Thoracic aorta (tissue), 2 donors: ENCODE measurements at regions not wholly inside any gene's neighbourhood (a gene's known extent, or its start where the extent isn't known, plus 50 kb on each side); places are given as distances from the start of the nearest gene placed in this dataset.

Experiments used
- ATAC-seq: fragments of 150-250 bp; one replicate; pipeline ENCODE4 v1.8.0; 2017; ENCODE audit warnings: low read depth; ENCODE audit not compliant: insufficient number of reproducible peaks, low FRiP score
- DNase-seq: peaks from one replicate; pipeline ENCODE4 v3.0.0-alpha.2; 2020; ENCODE audit warnings: low spot score
- H3K27ac ChIP-seq, 2 donors: fragments of 200-600 bp; sonication (generic); 1 replicate in 1 of 2; 2 replicates in 1 of 2; pipeline ENCODE4 v1.5.1; 2016; ENCODE audit warnings: mild to moderate bottlenecking in 2 of 2, moderate library complexity in 2 of 2
- H3K27me3 ChIP-seq: fragments of 200-600 bp; sonication (generic); replicated peaks from 2 replicates; pipeline ENCODE4 v1.6.0; 2016; ENCODE audit warnings: mild to moderate bottlenecking; ENCODE audit not compliant: insufficient read depth
- H3K36me3 ChIP-seq: fragments of 200-600 bp; sonication (generic); one replicate; pipeline ENCODE4 v1.5.1; 2016
- H3K4me1 ChIP-seq, 2 donors: fragments of 200-600 bp; sonication (generic); 1 replicate in 1 of 2; 2 replicates in 1 of 2; pipeline versions ENCODE4 v1.5.1 to v1.6.0; 2016; ENCODE audit warnings: low read depth in 2 of 2, mild to moderate bottlenecking in 1 of 2; ENCODE audit not compliant: control insufficient read depth in 1 of 2
- H3K4me3 ChIP-seq: fragments of 200-600 bp; sonication (generic); 2 replicates; pipeline ENCODE4 v1.5.1; 2016; ENCODE audit warnings: mild to moderate bottlenecking
- H3K9me3 ChIP-seq: fragments of 200-600 bp; sonication (generic); 2 replicates; pipeline ENCODE4 v1.5.1; 2016
- TF ChIP-seq, protein P1 (sequence below): fragments of 200-600 bp; sonication (generic); IDR thresholded peaks from one replicate; pipeline ENCODE4 v1.5.1; 2019; ENCODE audit warnings: antibody characterized with exemption

DNA sequence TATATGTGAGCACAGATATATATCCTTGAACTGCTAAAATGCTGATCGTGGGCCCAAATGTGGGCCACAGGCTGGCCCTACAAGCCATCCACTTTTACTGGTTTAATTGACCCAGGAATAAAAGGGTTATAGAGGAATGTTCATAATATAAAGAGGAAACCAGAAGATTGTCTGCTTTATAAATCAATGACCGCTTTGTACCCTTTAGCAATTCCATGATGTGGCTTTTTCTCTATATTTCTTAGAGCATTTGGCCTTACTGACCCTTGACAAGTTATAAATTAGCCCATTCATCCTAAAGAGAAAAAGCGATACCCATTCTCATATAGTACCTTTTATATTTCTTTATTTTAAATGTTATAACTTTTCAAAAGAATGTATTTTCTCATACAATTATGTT is 87.1 kb upstream of the ITGA4 start:
- Histone ChIP-seq H3K9me3 (no peaks in the 10 kb centered on the region), H3K4me3 (no peak overlapping the region), H3K4me1 (peaks cover 5 to 16% of the 10 kb centered on the region in 2 donors), H3K36me3 (no peaks in the 10 kb centered on the region), H3K27me3 (no peaks in the 10 kb centered on the region), H3K27ac (no peak overlapping the region)
- no peak for DNase-seq
- ATAC-seq, result no peak
- TF ChIP-seq, protein P1, sequence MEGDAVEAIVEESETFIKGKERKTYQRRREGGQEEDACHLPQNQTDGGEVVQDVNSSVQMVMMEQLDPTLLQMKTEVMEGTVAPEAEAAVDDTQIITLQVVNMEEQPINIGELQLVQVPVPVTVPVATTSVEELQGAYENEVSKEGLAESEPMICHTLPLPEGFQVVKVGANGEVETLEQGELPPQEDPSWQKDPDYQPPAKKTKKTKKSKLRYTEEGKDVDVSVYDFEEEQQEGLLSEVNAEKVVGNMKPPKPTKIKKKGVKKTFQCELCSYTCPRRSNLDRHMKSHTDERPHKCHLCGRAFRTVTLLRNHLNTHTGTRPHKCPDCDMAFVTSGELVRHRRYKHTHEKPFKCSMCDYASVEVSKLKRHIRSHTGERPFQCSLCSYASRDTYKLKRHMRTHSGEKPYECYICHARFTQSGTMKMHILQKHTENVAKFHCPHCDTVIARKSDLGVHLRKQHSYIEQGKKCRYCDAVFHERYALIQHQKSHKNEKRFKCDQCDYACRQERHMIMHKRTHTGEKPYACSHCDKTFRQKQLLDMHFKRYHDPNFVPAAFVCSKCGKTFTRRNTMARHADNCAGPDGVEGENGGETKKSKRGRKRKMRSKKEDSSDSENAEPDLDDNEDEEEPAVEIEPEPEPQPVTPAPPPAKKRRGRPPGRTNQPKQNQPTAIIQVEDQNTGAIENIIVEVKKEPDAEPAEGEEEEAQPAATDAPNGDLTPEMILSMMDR, result no peak

DNA sequence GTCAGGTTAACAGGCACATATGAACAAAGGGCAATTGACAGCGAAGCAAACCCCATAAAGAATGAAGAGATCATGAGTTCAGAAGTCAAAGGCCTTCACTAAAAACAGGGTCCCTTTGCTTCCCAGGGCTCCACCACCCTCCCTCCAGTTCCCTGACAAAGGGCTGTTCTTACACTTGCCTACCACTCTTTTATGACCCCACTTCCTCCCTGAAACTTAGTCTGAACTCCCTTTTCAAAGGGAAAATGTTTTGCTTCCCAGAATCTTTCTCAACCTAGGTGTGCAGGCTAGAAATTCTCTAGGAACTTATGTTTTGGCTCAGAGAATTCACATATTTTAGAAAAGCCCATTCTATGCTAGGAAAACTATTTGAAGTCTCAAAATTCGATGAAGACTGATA is 86.0 kb upstream of the ITGA4 start:
- TF ChIP-seq, protein P1, result no peak
- peaks cover 5 to 16% of the 10 kb centered on the region in 2 donors for H3K4me1 ChIP-seq
- no peak for DNase-seq
- no peak overlapping the region for H3K4me3 ChIP-seq
- H3K36me3 ChIP-seq, result no peaks in the 10 kb centered on the region
- H3K27me3 ChIP-seq, result no peaks in the 10 kb centered on the region
- no peak overlapping the region for H3K27ac ChIP-seq
- ATAC-seq, result no peak
- no peaks in the 10 kb centered on the region for H3K9me3 ChIP-seq

DNA sequence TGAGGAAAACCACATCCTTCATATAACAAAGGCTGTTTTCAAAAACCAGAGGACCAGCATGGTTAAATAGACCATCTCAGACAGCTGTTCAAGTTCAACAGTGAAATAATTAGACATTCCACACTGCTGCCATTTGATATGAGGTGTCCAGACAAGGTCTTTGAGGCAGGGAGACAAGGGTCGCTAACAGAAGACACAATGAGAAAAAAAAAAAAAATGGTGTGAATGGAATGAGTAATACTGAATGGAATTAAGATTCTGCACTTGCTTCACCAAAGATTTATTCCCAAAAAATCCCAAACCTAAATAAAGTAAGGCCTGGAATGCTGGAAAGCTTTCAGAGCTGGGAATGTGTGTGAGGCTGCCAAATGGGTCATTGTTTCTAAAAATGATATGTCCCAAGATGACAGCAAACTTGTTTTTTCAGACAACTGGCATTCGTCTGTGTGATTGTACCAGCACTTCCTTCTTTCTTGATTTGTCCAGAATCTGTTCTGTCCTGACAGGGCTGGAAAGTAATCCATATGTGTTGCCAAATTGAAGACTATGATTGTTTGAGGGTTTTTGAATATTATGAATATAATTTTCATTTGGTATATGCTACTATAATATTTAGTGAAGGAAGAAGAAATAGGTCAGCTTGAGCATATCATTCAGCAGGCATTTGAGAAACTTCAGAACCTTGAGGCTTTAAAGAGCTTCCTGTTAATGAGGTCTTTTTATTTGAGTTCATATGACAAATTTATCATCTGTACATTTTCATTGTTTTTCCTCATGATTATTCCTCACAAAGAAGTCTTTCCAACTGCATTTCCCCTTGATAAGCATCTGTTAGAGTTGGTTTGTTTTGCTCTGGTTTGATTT is 85.2 kb upstream of the ITGA4 start:
- Histone ChIP-seq H3K9me3 (no peaks in the 10 kb centered on the region), H3K36me3 (no peaks in the 10 kb centered on the region), H3K27me3 (no peaks in the 10 kb centered on the region), H3K27ac (no peak overlapping the region), H3K4me3 (no peak overlapping the region), H3K4me1 (peaks cover 5 to 16% of the 10 kb centered on the region in 2 donors)
- TF ChIP-seq, protein P1, result no peak
- no peak for DNase-seq
- no peak for ATAC-seq

DNA sequence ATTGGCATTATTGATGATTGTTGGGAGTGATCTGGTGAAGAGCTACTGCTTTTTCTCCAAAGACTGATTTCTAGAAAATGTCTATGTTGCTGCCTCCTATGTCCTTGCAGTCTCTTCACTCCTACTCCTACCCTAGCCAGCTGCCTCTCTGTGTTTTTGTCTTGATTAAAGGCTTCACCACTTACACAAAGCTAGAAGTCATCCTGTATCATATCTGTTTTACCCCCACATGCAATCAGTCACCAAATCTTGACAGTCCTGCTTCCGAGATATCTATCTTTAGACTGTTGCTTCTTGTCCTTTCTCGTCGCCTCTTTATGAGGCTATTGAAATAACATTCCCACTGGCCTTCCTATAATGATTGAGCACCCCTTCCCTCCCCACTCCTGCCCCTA is 84.5 kb upstream of the ITGA4 start:
- Histone ChIP-seq H3K27me3 (no peaks in the 10 kb centered on the region), H3K27ac (no peak overlapping the region), H3K4me1 (peaks cover 5 to 16% of the 10 kb centered on the region in 2 donors), H3K4me3 (no peak overlapping the region), H3K36me3 (no peaks in the 10 kb centered on the region), H3K9me3 (no peaks in the 10 kb centered on the region)
- DNase-seq, result no peak
- ATAC-seq, result no peak
- TF ChIP-seq, protein P1, result no peak

DNA sequence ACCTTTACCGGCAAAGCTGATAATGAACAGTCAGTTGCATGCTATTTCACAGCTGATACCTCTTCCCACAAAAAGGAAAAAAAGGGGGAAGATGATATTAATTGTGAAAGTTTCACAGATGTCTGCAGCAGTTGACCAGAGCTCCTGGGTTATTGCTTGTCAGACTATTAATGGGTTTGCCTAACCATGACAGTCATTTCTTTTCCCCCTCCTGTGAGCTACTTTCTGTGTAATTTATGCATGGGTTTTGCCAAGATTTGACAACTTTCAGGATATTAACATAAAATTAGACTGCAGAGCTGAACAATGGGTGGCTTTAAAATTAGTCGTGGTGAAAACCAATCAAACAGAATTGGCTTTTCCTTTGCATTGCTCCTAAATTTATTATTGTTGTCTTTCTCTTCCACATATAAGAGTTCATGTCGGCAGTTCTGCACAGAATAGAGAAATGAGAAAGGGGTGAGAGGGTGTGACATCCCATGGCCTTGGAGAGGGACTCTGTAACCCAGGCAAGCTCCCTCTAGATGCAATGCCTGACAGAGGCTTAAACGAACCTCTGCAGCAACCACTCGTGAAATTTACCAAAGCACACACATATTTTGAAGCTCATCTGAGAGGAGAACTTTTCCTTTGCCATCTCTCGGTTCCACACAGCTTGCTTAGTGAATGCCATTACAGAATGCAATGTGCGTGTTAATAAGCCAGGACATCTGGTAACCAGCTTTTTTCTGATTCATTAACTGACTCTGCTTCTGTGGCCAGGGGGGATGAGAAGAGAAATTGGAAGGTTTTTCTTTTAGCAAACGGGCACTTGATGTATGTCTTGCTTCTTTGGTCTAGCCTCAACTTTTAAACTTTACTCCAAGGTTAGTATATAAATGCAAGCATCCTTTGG is 82.2 kb upstream of the ITGA4 start:
- TF ChIP-seq, protein P1, result no peak
- Histone ChIP-seq H3K4me1 (peaks cover 5 to 16% of the 10 kb centered on the region in 2 donors), H3K36me3 (no peaks in the 10 kb centered on the region), H3K9me3 (no peaks in the 10 kb centered on the region), H3K27ac (no peak overlapping the region), H3K27me3 (no peaks in the 10 kb centered on the region), H3K4me3 (no peak overlapping the region)
- no peak for ATAC-seq
- no peak for DNase-seq
